GM23338 (cell line): ENCODE measurements at regions not wholly inside any gene's neighbourhood (a gene's known extent, or its start where the extent isn't known, plus 50 kb on each side); places are given as distances from the start of the nearest gene placed in this dataset.

ENCODE experiments used
- ATAC-seq: fragments of 200-7000 bp; cut with Tn5 transposase; 3 replicates; pipeline ENCODE4 v1.9.1; 2020
- DNase-seq: peaks from one replicate; pipeline ENCODE4 v3.0.0-alpha.2; 2015; ENCODE audit warnings: low spot score
- H2AFZ ChIP-seq: fragments of 200-600 bp; sonication (generic); 2 replicates; pipeline ENCODE4 v1.8.0; 2016; ENCODE audit warnings: antibody characterized with exemption, mild to moderate bottlenecking, moderate library complexity
- H3F3A ChIP-seq: fragments of 200-600 bp; sonication (generic); replicated peaks from 2 replicates; pipeline ENCODE4 v1.8.0; 2017; ENCODE audit warnings: antibody characterized with exemption, mixed run types, low read depth
- H3K27ac ChIP-seq: fragments of 200-600 bp; sonication (generic); 2 replicates; pipeline ENCODE4 v1.6.1; 2016; ENCODE audit warnings: low read depth
- H3K27me3 ChIP-seq: fragments of 200-600 bp; sonication (generic); 2 replicates; pipeline ENCODE4 v1.8.0; 2016; ENCODE audit warnings: mild to moderate bottlenecking, mixed run types, moderate library complexity; ENCODE audit not compliant: insufficient read depth
- H3K36me3 ChIP-seq: fragments of 200-600 bp; sonication (generic); 2 replicates; pipeline ENCODE4 v1.8.0; 2016; ENCODE audit warnings: mild to moderate bottlenecking; ENCODE audit not compliant: insufficient read depth
- H3K4me1 ChIP-seq: fragments of 200-600 bp; sonication (generic); 2 replicates; pipeline ENCODE4 v1.8.0; 2016; ENCODE audit warnings: mild to moderate bottlenecking, moderate library complexity; ENCODE audit not compliant: insufficient read depth
- H3K4me2 ChIP-seq: fragments of 200-600 bp; sonication (generic); 2 replicates; pipeline ENCODE4 v1.7.1; 2017; ENCODE audit warnings: mixed run types
- H3K4me3 ChIP-seq: fragments of 200-600 bp; sonication (generic); 2 replicates; pipeline ENCODE4 v1.6.1; 2016; ENCODE audit warnings: mixed run types
- H3K79me2 ChIP-seq: fragments of 200-600 bp; sonication (generic); replicated peaks from 2 replicates; pipeline ENCODE4 v1.8.0; 2017; ENCODE audit warnings: mild to moderate bottlenecking; ENCODE audit not compliant: insufficient read depth
- H3K9me2 ChIP-seq: fragments of 200-600 bp; sonication (generic); 2 replicates; pipeline ENCODE4 v1.8.0; 2017; ENCODE audit not compliant: insufficient read depth
- H4K20me1 ChIP-seq: fragments of 200-600 bp; sonication (generic); replicated peaks from 2 replicates; pipeline ENCODE4 v1.8.0; 2017; ENCODE audit warnings: mild to moderate bottlenecking; ENCODE audit not compliant: insufficient read depth
- H3K27ac Mint-ChIP-seq: 2 replicates; pipeline ENCODE4 v1.8.0; 2020; ENCODE audit warnings: inconsistent platforms, mild to moderate bottlenecking, moderate library complexity, mixed read lengths
- H3K27me3 Mint-ChIP-seq: 3 replicates; pipeline ENCODE4 v1.8.0; 2022; ENCODE audit warnings: low read depth, mild to moderate bottlenecking, moderate library complexity, mixed read lengths, inconsistent platforms; ENCODE audit not compliant: insufficient read depth, poor library complexity
- H3K36me3 Mint-ChIP-seq: 3 replicates; pipeline ENCODE4 v1.8.0; 2021; ENCODE audit warnings: low read depth, mild to moderate bottlenecking, inconsistent platforms, moderate library complexity, mixed read lengths
- H3K4me1 Mint-ChIP-seq: 3 replicates; pipeline ENCODE4 v1.8.0; 2020; ENCODE audit warnings: mild to moderate bottlenecking, inconsistent platforms, mixed read lengths
- H3K4me3 Mint-ChIP-seq: 3 replicates; pipeline ENCODE4 v1.8.0; 2021; ENCODE audit warnings: moderate library complexity, mild to moderate bottlenecking, inconsistent platforms, mixed read lengths
- H3K9me3 Mint-ChIP-seq: 3 replicates; pipeline ENCODE4 v1.8.0; 2020; ENCODE audit warnings: moderate library complexity, mild to moderate bottlenecking, inconsistent platforms, mixed read lengths
- CREB1 ChIP-seq: fragments of 250-450 bp; sonication (Bioruptor Pico); IDR thresholded peaks from 2 replicates; pipeline ENCODE4 v1.5.0; 2020; ENCODE audit warnings: low read depth, mild to moderate bottlenecking, moderate library complexity
- CTCF ChIP-seq, 2 experiments: fragments of 200-600 bp in 1 of 2; sonication (generic) in 1 of 2; conservative IDR thresholded peaks; 2 replicates each; pipeline versions ENCODE4 v1.5.1 to v1.6.1; 2016 to 2017; ENCODE audit warnings: antibody characterized with exemption in 2 of 2, low read depth in 2 of 2, mild to moderate bottlenecking in 2 of 2, moderate library complexity in 1 of 2
- ETS1 ChIP-seq: IDR thresholded peaks from 2 replicates; pipeline ENCODE4 v1.6.1; 2016; ENCODE audit warnings: antibody characterized with exemption
- EZH2 ChIP-seq: fragments of 200-600 bp; sonication (generic); IDR thresholded peaks from one replicate; pipeline ENCODE4 v1.8.0; 2017; ENCODE audit warnings: antibody characterized with exemption, mild to moderate bottlenecking, low read depth; ENCODE audit not compliant: unreplicated experiment
- EZH2phosphoT487 ChIP-seq: fragments of 200-600 bp; sonication (generic); IDR thresholded peaks from one replicate; pipeline ENCODE4 v1.8.1; 2018; ENCODE audit warnings: antibody characterized with exemption; ENCODE audit not compliant: unreplicated experiment
- JUNB ChIP-seq: IDR thresholded peaks from one replicate; pipeline ENCODE4 v1.6.1; 2016; ENCODE audit warnings: antibody characterized with exemption; ENCODE audit not compliant: unreplicated experiment
- NANOG ChIP-seq: IDR thresholded peaks from 2 replicates; pipeline ENCODE4 v1.6.1; 2016; ENCODE audit warnings: antibody characterized with exemption, borderline replicate concordance
- POLR2AphosphoS5 ChIP-seq: IDR thresholded peaks from 2 replicates; pipeline ENCODE4 v1.6.1; 2016; ENCODE audit warnings: antibody characterized with exemption, low read depth
- REST ChIP-seq: IDR thresholded peaks from one replicate; pipeline ENCODE4 v1.6.1; 2018; ENCODE audit warnings: antibody characterized with exemption; ENCODE audit not compliant: unreplicated experiment
- STAT1 ChIP-seq: IDR thresholded peaks from one replicate; pipeline ENCODE4 v1.6.1; 2016; ENCODE audit warnings: antibody characterized with exemption; ENCODE audit not compliant: unreplicated experiment
- ZNF114 ChIP-seq: fragments of 250-450 bp; sonication (Bioruptor Pico); IDR thresholded peaks from 2 replicates; pipeline ENCODE4 v1.5.0; 2020; ENCODE audit warnings: mild to moderate bottlenecking, moderate library complexity
- ZNF331 ChIP-seq: fragments of 250-450 bp; sonication (Bioruptor Pico); IDR thresholded peaks from 2 replicates; pipeline ENCODE4 v1.5.0; 2020; ENCODE audit warnings: low read depth, mild to moderate bottlenecking, moderate library complexity

- TF ChIP-seq REST (no peak), ZNF331 (CRISPR knock-in tag) (no peak), EZH2 (no peak), CTCF (conservative IDR thresholded peaks at IDR 0.05; ENCODE audit: low read depth in 2 of 2) (no peak), CREB1 (no peak), ZNF114 (CRISPR knock-in tag) (no peak), EZH2phosphoT487 (no peak), ETS1 (no peak)
Observed at GRCh38 chr20:62562831-62563230, 79.5 kb upstream of the SLCO4A1 start (continued).

- no peaks in the 10 kb centered on the region for H3K9me2 ChIP-seq
- no peaks in the 10 kb centered on the region for H3K36me3 Mint-ChIP-seq
- H3K36me3 ChIP-seq = no peaks in the 10 kb centered on the region
- H2AFZ ChIP-seq = no peak overlapping the region
- H3K27me3 Mint-ChIP-seq = peaks cover 14% of the 10 kb centered on the region
- H3K4me1 Mint-ChIP-seq = peaks cover 14% of the 10 kb centered on the region
- no peak overlapping the region for H3K4me3 ChIP-seq
- H3K9me3 Mint-ChIP-seq = no peaks in the 10 kb centered on the region
- H3K27ac ChIP-seq = no peak overlapping the region
- H3K27me3 ChIP-seq = no peaks in the 10 kb centered on the region
- H4K20me1 ChIP-seq = no peaks in the 10 kb centered on the region
- no peaks in the 10 kb centered on the region for H3K4me1 ChIP-seq
- H3K4me2 ChIP-seq = no peak overlapping the region
- no peaks in the 10 kb centered on the region for H3F3A ChIP-seq
- H3K4me3 Mint-ChIP-seq = no peak overlapping the region
- ATAC-seq = no peak
- no peaks in the 10 kb centered on the region for H3K79me2 ChIP-seq
- DNase-seq = no peak
- H3K27ac Mint-ChIP-seq = no peak overlapping the region
- TF ChIP-seq JUNB = no peak
- no peak for TF ChIP-seq EZH2
- no peak for TF ChIP-seq REST
- no peak for TF ChIP-seq ETS1
- no peak for TF ChIP-seq CTCF (conservative IDR thresholded peaks at IDR 0.05; ENCODE audit: low read depth in 2 of 2)
- no peak for TF ChIP-seq NANOG
- no peak for TF ChIP-seq STAT1
- no peak for TF ChIP-seq EZH2phosphoT487
- TF ChIP-seq ZNF331 (CRISPR knock-in tag) = no peak
- no peak for TF ChIP-seq ZNF114 (CRISPR knock-in tag)
- no peak for TF ChIP-seq CREB1
- no peak for TF ChIP-seq POLR2AphosphoS5
Observed at GRCh38 chr20:62563561-62563960, 78.7 kb upstream of the SLCO4A1 start.
